GM23338 (cell line): ENCODE measurements at regions not wholly inside any gene's neighbourhood (a gene's known extent, or its start where the extent isn't known, plus 50 kb on each side); places are given as distances from the start of the nearest gene placed in this dataset.

ENCODE experiments used
- CTCF ChIP-seq, 2 experiments: fragments of 200-600 bp in 1 of 2; sonication (generic) in 1 of 2; conservative IDR thresholded peaks; 2 replicates each; pipeline versions ENCODE4 v1.5.1 to v1.6.1; 2016 to 2017; ENCODE audit warnings: antibody characterized with exemption in 2 of 2, low read depth in 2 of 2, mild to moderate bottlenecking in 2 of 2, moderate library complexity in 1 of 2
- ETS1 ChIP-seq: IDR thresholded peaks from 2 replicates; pipeline ENCODE4 v1.6.1; 2016; ENCODE audit warnings: antibody characterized with exemption
- EZH2 ChIP-seq: fragments of 200-600 bp; sonication (generic); IDR thresholded peaks from one replicate; pipeline ENCODE4 v1.8.0; 2017; ENCODE audit warnings: antibody characterized with exemption, mild to moderate bottlenecking, low read depth; ENCODE audit not compliant: unreplicated experiment
- EZH2phosphoT487 ChIP-seq: fragments of 200-600 bp; sonication (generic); IDR thresholded peaks from one replicate; pipeline ENCODE4 v1.8.1; 2018; ENCODE audit warnings: antibody characterized with exemption; ENCODE audit not compliant: unreplicated experiment
- JUNB ChIP-seq: IDR thresholded peaks from one replicate; pipeline ENCODE4 v1.6.1; 2016; ENCODE audit warnings: antibody characterized with exemption; ENCODE audit not compliant: unreplicated experiment
- NANOG ChIP-seq: IDR thresholded peaks from 2 replicates; pipeline ENCODE4 v1.6.1; 2016; ENCODE audit warnings: antibody characterized with exemption, borderline replicate concordance
- POLR2AphosphoS5 ChIP-seq: IDR thresholded peaks from 2 replicates; pipeline ENCODE4 v1.6.1; 2016; ENCODE audit warnings: antibody characterized with exemption, low read depth
- REST ChIP-seq: IDR thresholded peaks from one replicate; pipeline ENCODE4 v1.6.1; 2018; ENCODE audit warnings: antibody characterized with exemption; ENCODE audit not compliant: unreplicated experiment

- TF ChIP-seq CTCF (conservative IDR thresholded peaks at IDR 0.05; ENCODE audit: low read depth in 2 of 2) (no peak), EZH2 (no peak), REST (no peak), ETS1 (no peak), POLR2AphosphoS5 (no peak), EZH2phosphoT487 (no peak), NANOG (no peak), JUNB (no peak)
These were observed 75.3 kb upstream of the NFE2L3 start for GRCh38 chr7:26076691-26077090.
